H1 (cell line): ENCODE measurements at regions not wholly inside any gene's neighbourhood (a gene's known extent, or its start where the extent isn't known, plus 50 kb on each side); places are given as distances from the start of the nearest gene placed in this dataset.

Experiments used
- CTCF ChIA-PET: fragments of 300-600 bp; sonication (Branson Sonifier 250); formaldehyde crosslinking; loops from one replicate; lab custom pipeline; 2021; ENCODE audit not compliant: partially characterized antibody; lab: Charles Lee
- POLR2A ChIA-PET: fragments of 300-600 bp; sonication (Branson Sonifier 250); formaldehyde crosslinking; loops from one replicate; lab custom pipeline; 2021; ENCODE audit warnings: inconsistent platforms; ENCODE audit not compliant: partially characterized antibody; lab: Charles Lee
- DNase-seq, 2 experiments: peaks; one replicate each; pipeline versions ENCODE4 v3.0.0 to v3.0.0-alpha.2; 2010 to 2022; ENCODE audit warnings: low spot score in 2 of 2, low read depth in 1 of 2, mixed read lengths in 1 of 2
- FAIRE-seq: peaks from 2 replicates; lab custom pipeline; 2011; peaks lifted over from hg19 to GRCh38; lab: Jason Lieb, UNC
- H2AFZ ChIP-seq: 2 replicates; pipeline ENCODE4 v1.8.1; 2012; ENCODE audit warnings: low read length, inconsistent platforms
- H2AK5ac ChIP-seq: 2 replicates; pipeline ENCODE4 v1.6.1; 2013; ENCODE audit warnings: low read depth, low read length
- H2BK120ac ChIP-seq: replicated peaks from 2 replicates; pipeline ENCODE3; 2013; ENCODE audit warnings: low read depth, low read length, inconsistent platforms
- H2BK12ac ChIP-seq: 2 replicates; pipeline ENCODE4 v1.6.1; 2013; ENCODE audit warnings: low read depth, low read length
- H2BK15ac ChIP-seq: 2 replicates; pipeline ENCODE4 v1.6.1; 2013; ENCODE audit warnings: low read length
- H2BK20ac ChIP-seq: 2 replicates; pipeline ENCODE4 v1.6.1; 2013; ENCODE audit warnings: low read length
- H2BK5ac ChIP-seq: 2 replicates; pipeline ENCODE4 v1.6.1; 2013; ENCODE audit warnings: low read depth, low read length
- H3K14ac ChIP-seq: 2 replicates; pipeline ENCODE4 v1.6.1; 2013; ENCODE audit warnings: inconsistent platforms; ENCODE audit not compliant: insufficient read length
- H3K18ac ChIP-seq: 2 replicates; pipeline ENCODE4 v1.6.1; 2013; ENCODE audit warnings: low read length; ENCODE audit errors: extremely low read depth
- H3K23ac ChIP-seq: 2 replicates; pipeline ENCODE4 v1.6.1; 2013; ENCODE audit warnings: inconsistent platforms; ENCODE audit not compliant: insufficient read length
- H3K23me2 ChIP-seq: 2 replicates; pipeline ENCODE4 v1.6.1; 2013; ENCODE audit warnings: low read depth, low read length
- H3K27ac ChIP-seq: 2 replicates; pipeline ENCODE4 v1.6.1; 2011; ENCODE audit warnings: low read depth, low read length, inconsistent platforms
- H3K27me3 ChIP-seq, 4 experiments: replicated peaks in 1 of 4; 1 replicate in 1 of 4; 2 replicates in 3 of 4; pipeline versions ENCODE4 v1.6.1 to v1.8.1; 2011 to 2013; ENCODE audit warnings: low read length in 3 of 4, mild to moderate bottlenecking in 3 of 4, inconsistent platforms in 2 of 4, mixed read lengths in 2 of 4, moderate library complexity in 1 of 4; ENCODE audit not compliant: control insufficient read depth in 3 of 4, insufficient read depth in 3 of 4; ENCODE audit errors: extremely low read depth in 1 of 4
- H3K36me3 ChIP-seq, 4 experiments: 2 replicates each; pipeline versions ENCODE4 v1.6.1 to v1.8.1; 2011 to 2013; ENCODE audit warnings: mild to moderate bottlenecking in 4 of 4, low read length in 3 of 4, moderate library complexity in 2 of 4, control low read depth in 1 of 4, inconsistent platforms in 1 of 4; ENCODE audit not compliant: insufficient read depth in 4 of 4, control insufficient read depth in 2 of 4
- H3K4ac ChIP-seq: replicated peaks from 2 replicates; pipeline ENCODE3; 2013; ENCODE audit warnings: low read length, low read depth, mixed read lengths, inconsistent platforms; ENCODE audit not compliant: insufficient read length
- H3K4me1 ChIP-seq, 4 experiments: replicated peaks in 1 of 4; 1 replicate in 1 of 4; 2 replicates in 3 of 4; pipeline versions ENCODE4 v1.6.1 to v1.8.1; 2011 to 2013; ENCODE audit warnings: low read length in 3 of 4, inconsistent platforms in 2 of 4, mixed read lengths in 1 of 4; ENCODE audit not compliant: insufficient read depth in 4 of 4, control insufficient read depth in 3 of 4
- H3K4me2 ChIP-seq, 2 experiments: 2 replicates each; pipeline versions ENCODE4 v1.6.1 to v1.8.1; 2011 to 2013; ENCODE audit warnings: low read depth in 2 of 2, low read length in 2 of 2, control low read depth in 1 of 2, inconsistent platforms in 1 of 2, mild to moderate bottlenecking in 1 of 2; ENCODE audit not compliant: insufficient read depth in 1 of 2
- H3K4me3 ChIP-seq, 4 experiments: fragments of 200-600, 300-600 bp in 1 of 4; sonication (generic), shearing (Covaris generic), sonication (Bioruptor Twin) in 1 of 4; 2 replicates each; pipeline versions ENCODE4 v1.5.1 to v1.8.1; 2011 to 2016; ENCODE audit warnings: low read length in 4 of 4, low read depth in 3 of 4, control low read depth in 2 of 4, inconsistent platforms in 2 of 4, mild to moderate bottlenecking in 2 of 4, mixed read lengths in 1 of 4, moderate library complexity in 1 of 4; ENCODE audit not compliant: insufficient read depth in 2 of 4; ENCODE audit errors: extremely low read depth in 1 of 4
- H3K56ac ChIP-seq: replicated peaks from 2 replicates; pipeline ENCODE3; 2013; ENCODE audit warnings: low read depth, mild to moderate bottlenecking, mixed read lengths, low read length, inconsistent platforms; ENCODE audit not compliant: insufficient read length
- H3K79me1 ChIP-seq: 2 replicates; pipeline ENCODE4 v1.6.1; 2013; ENCODE audit warnings: low read depth, low read length, control low read depth
- H3K79me2 ChIP-seq, 2 experiments: 2 replicates each; pipeline versions ENCODE4 v1.6.1 to v1.8.1; 2012 to 2013; ENCODE audit warnings: low read length in 2 of 2, mild to moderate bottlenecking in 2 of 2, inconsistent platforms in 1 of 2; ENCODE audit not compliant: insufficient read depth in 2 of 2, control insufficient read depth in 1 of 2
- H3K9ac ChIP-seq, 4 experiments: replicated peaks in 1 of 4; 1 replicate in 1 of 4; 2 replicates in 3 of 4; pipeline versions ENCODE4 v1.6.1 to v1.8.1; 2011 to 2013; ENCODE audit warnings: low read depth in 3 of 4, low read length in 3 of 4, control low read depth in 2 of 4, mild to moderate bottlenecking in 2 of 4, moderate library complexity in 2 of 4, inconsistent platforms in 1 of 4; ENCODE audit errors: extremely low read depth in 1 of 4
- H3K9me3 ChIP-seq, 2 experiments: 2 replicates each; pipeline versions ENCODE4 v1.6.1 to v1.8.1; 2012 to 2013; ENCODE audit warnings: mild to moderate bottlenecking in 2 of 2, moderate library complexity in 2 of 2, control low read depth in 1 of 2, inconsistent platforms in 1 of 2, low read depth in 1 of 2, low read length in 1 of 2, mixed read lengths in 1 of 2; ENCODE audit not compliant: insufficient read depth in 2 of 2
- H4K20me1 ChIP-seq, 2 experiments: replicated peaks in 1 of 2; 2 replicates each; pipeline versions ENCODE3 to v1.8.1; 2011 to 2013; ENCODE audit warnings: inconsistent platforms in 2 of 2, low read length in 2 of 2, mild to moderate bottlenecking in 1 of 2; ENCODE audit not compliant: insufficient read depth in 2 of 2, control insufficient read depth in 1 of 2
- H4K5ac ChIP-seq: 2 replicates; pipeline ENCODE4 v1.6.1; 2013; ENCODE audit warnings: low read length, low read depth, mixed read lengths, inconsistent platforms; ENCODE audit not compliant: insufficient read length
- H4K8ac ChIP-seq: 2 replicates; pipeline ENCODE4 v1.8.0; 2013; ENCODE audit warnings: mild to moderate bottlenecking, moderate library complexity, low read length, inconsistent platforms; ENCODE audit not compliant: insufficient read depth; ENCODE audit errors: extremely low read depth
- H4K91ac ChIP-seq: replicated peaks from 2 replicates; pipeline ENCODE3; 2013; ENCODE audit warnings: low read length, mixed read lengths, inconsistent platforms; ENCODE audit not compliant: insufficient read length
- CBX8 ChIP-seq: fragments of 300-800, 300-1000 bp; sonication (generic); IDR thresholded peaks from 2 replicates; pipeline ENCODE4 v1.7.1; 2016; ENCODE audit warnings: low read depth, low read length, borderline replicate concordance
- CHD2 ChIP-seq: IDR thresholded peaks from 2 replicates; pipeline ENCODE4 v1.6.1; 2012; ENCODE audit warnings: low read length, improper control_type of control experiment
- EGR1 ChIP-seq: IDR thresholded peaks from 2 replicates; pipeline ENCODE4 v1.6.1; 2011; ENCODE audit warnings: low read depth, low read length, borderline replicate concordance
- FOSL1 ChIP-seq: IDR thresholded peaks from 2 replicates; pipeline ENCODE4 v1.6.1; 2011; ENCODE audit warnings: mild to moderate bottlenecking, low read depth, low read length, moderate library complexity; ENCODE audit not compliant: insufficient read depth
- GTF2F1 ChIP-seq: IDR thresholded peaks from 2 replicates; pipeline ENCODE4 v1.6.1; 2012; ENCODE audit warnings: low read depth, low read length, improper control_type of control experiment, borderline replicate concordance
- HDAC2 ChIP-seq, 2 experiments: fragments of 300-600 bp in 1 of 2; sonication (generic) in 1 of 2; IDR thresholded peaks; 2 replicates each; pipeline ENCODE4 v1.6.1; 2011 to 2012; ENCODE audit warnings: low read depth in 2 of 2, low read length in 2 of 2, mild to moderate bottlenecking in 2 of 2, moderate library complexity in 2 of 2, borderline replicate concordance in 1 of 2, inconsistent platforms in 1 of 2
- HDAC6 ChIP-seq: IDR thresholded peaks from one replicate; pipeline ENCODE4 v1.7.1; 2012; ENCODE audit warnings: low read depth, mild to moderate bottlenecking, inconsistent platforms, low read length, moderate library complexity
- JUND ChIP-seq: IDR thresholded peaks from 2 replicates; pipeline ENCODE4 v1.6.1; 2011; ENCODE audit warnings: mild to moderate bottlenecking, improper control_type of control experiment, low read length
- PHF8 ChIP-seq: fragments of 200-600 bp; sonication (generic); conservative IDR thresholded peaks from 2 replicates; pipeline ENCODE4 v1.7.1; 2012; ENCODE audit warnings: low read depth, mild to moderate bottlenecking, inconsistent platforms, low read length, moderate library complexity
- POLR2A ChIP-seq, 2 experiments: IDR thresholded peaks; 1 replicate in 1 of 2; 2 replicates in 1 of 2; pipeline ENCODE4 v1.6.1; 2011; ENCODE audit warnings: low read depth in 2 of 2, low read length in 2 of 2, mild to moderate bottlenecking in 2 of 2; ENCODE audit errors: control extremely low read depth in 1 of 2
- POU5F1 ChIP-seq: IDR thresholded peaks from 2 replicates; pipeline ENCODE4 v1.6.1; 2011; ENCODE audit warnings: low read depth, mild to moderate bottlenecking, low read length, moderate library complexity
- SP1 ChIP-seq: IDR thresholded peaks from 2 replicates; pipeline ENCODE4 v1.6.1; 2011; ENCODE audit warnings: low read depth, low read length
- TCF12 ChIP-seq: IDR thresholded peaks from 2 replicates; pipeline ENCODE4 v1.6.1; 2011; ENCODE audit warnings: low read depth, mild to moderate bottlenecking, low read length
- ZNF274 ChIP-seq: IDR thresholded peaks from 2 replicates; pipeline ENCODE4 v1.7.0; 2012; ENCODE audit warnings: low read length, borderline replicate concordance; ENCODE audit errors: extremely low read depth
- WGBS, 2 experiments: shearing (Covaris generic) in 1 of 2; methylation state at CpG; one replicate each; pipeline versions ENCODE4 v1.1.6 to v1.1.7; 2013 to 2015; ENCODE audit warnings: low lambda C conversion rate in 2 of 2, mixed read lengths in 2 of 2, inconsistent platforms in 1 of 2, low coverage in 1 of 2, missing lambda C conversion rate in 1 of 2; ENCODE audit not compliant: insufficient replicate concordance in 2 of 2, insufficient coverage in 1 of 2, insufficient read length in 1 of 2; ENCODE audit errors: extremely low coverage in 1 of 2, missing lambda C conversion rate in 1 of 2; 5-methylcytosine and 5-hydroxymethylcytosine counted together
- TF ChIP-seq, protein P1 (sequence below): IDR thresholded peaks from 2 replicates; pipeline ENCODE4 v1.6.1; 2012; ENCODE audit warnings: inconsistent platforms

- 70% methylated on average over 2 of the region's 2 CpGs; no CpG with 5 or more reads in 1 of the 2 experiments for WGBS, 2 experiments
- TF ChIP-seq PHF8 (no peak), POU5F1 (no peak), EGR1 (no peak), JUND (no peak), CHD2 (no peak), SP1 (no peak), CBX8 (no peak), HDAC2 (IDR thresholded peaks at IDR 0.05; ENCODE audit: borderline replicate concordance in 1 of 2, low read depth in 2 of 2, low read length in 2 of 2) (no peak), POLR2A (IDR thresholded peaks at IDR 0.05; ENCODE audit: control extremely low read depth in 1 of 2, low read depth in 2 of 2, low read length in 2 of 2) (no peak), TCF12 (no peak), GTF2F1 (no peak), HDAC6 (no peak), ZNF274 (no peak), FOSL1 (no peak)
- TF ChIP-seq, protein P1, sequence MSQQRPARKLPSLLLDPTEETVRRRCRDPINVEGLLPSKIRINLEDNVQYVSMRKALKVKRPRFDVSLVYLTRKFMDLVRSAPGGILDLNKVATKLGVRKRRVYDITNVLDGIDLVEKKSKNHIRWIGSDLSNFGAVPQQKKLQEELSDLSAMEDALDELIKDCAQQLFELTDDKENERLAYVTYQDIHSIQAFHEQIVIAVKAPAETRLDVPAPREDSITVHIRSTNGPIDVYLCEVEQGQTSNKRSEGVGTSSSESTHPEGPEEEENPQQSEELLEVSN = no peak
These were observed 159.7 kb upstream of the FBXO11 start for GRCh38 chr2:48066000-48066399.

More at GRCh38 chr2:48066000-48066399, 159.7 kb upstream of the FBXO11 start:
- Histone ChIP-seq H2BK5ac (no peak overlapping the region), H2BK12ac (no peak overlapping the region), H4K91ac (no peak overlapping the region), H3K18ac (no peak overlapping the region), H3K56ac (no peak overlapping the region), H2BK120ac (no peak overlapping the region), H3K9ac (no peak overlapping the region), H3K4me3 (no peak overlapping the region), H3K23me2 (no peaks in the 10 kb centered on the region; the same call in 1 of the 2 replicates), H3K27ac (no peak overlapping the region), H2AK5ac (no peak overlapping the region), H4K20me1 (no peaks in the 10 kb centered on the region), H3K4me1 (no peaks in the 10 kb centered on the region), H2BK15ac (no peak overlapping the region), H4K5ac (no peak overlapping the region), H4K8ac (no peak overlapping the region), H3K79me1 (no peaks in the 10 kb centered on the region; the same call in 1 of the 2 replicates), H2BK20ac (no peak overlapping the region), H3K36me3 (no peaks in the 10 kb centered on the region), H2AFZ (no peak overlapping the region), H3K27me3 (no peaks in the 10 kb centered on the region), H3K4me2 (no peak overlapping the region), H3K14ac (no peak overlapping the region), H3K4ac (no peak overlapping the region), H3K23ac (no peak overlapping the region), H3K79me2 (no peaks in the 10 kb centered on the region), H3K9me3 (no peaks in the 10 kb centered on the region)
- FAIRE-seq = no peak
- DNase-seq = no peak
- ChIA-PET POLR2A (no interaction called here), CTCF (interaction anchor here (1.2 to 1.4 kb wide), 2 partner anchors 10 to 148 kb away, joined by 3 read pairs; no protein-coding TSS in a partner anchor)
